Activated B cell treated with CpG ODN at 0.5 μM for 24 hours (primary cell): ENCODE measurements at regions not wholly inside any gene's neighbourhood (a gene's known extent, or its start where the extent isn't known, plus 50 kb on each side); places are given as distances from the start of the nearest gene placed in this dataset.
"Not testable (repeated sequence)": the region's sequence is repeated elsewhere in the genome, so short reads cannot be mapped to it uniquely, and the experiment has no call there.

Experiments
- ATAC-seq: fragments of 200-7000 bp; cut with Tn5 transposase; one replicate; pipeline ENCODE4 v1.10.0; 2021; ENCODE audit warnings: low read depth, mild to moderate bottlenecking, moderate library complexity
- CTCF ChIA-PET: fragments of 350-600 bp; sonication (Branson Sonifier 250); formaldehyde crosslinking; loops from one replicate; lab custom pipeline; 2021; ENCODE audit warnings: antibody characterized with exemption; lab: Charles Lee
- POLR2A ChIA-PET: fragments of 350-600 bp; sonication (Branson Sonifier 250); formaldehyde crosslinking; loops from one replicate; lab custom pipeline; 2021; ENCODE audit warnings: antibody characterized with exemption; lab: Charles Lee
- DNase-seq: peaks from one replicate; pipeline ENCODE4 v3.0.0; 2022
- H3K27ac Mint-ChIP-seq: one replicate; pipeline ENCODE4 v1.8.0; 2020; ENCODE audit warnings: mixed read lengths
- H3K27me3 Mint-ChIP-seq: one replicate; pipeline ENCODE4 v1.8.0; 2021; ENCODE audit warnings: mixed read lengths
- H3K36me3 Mint-ChIP-seq: one replicate; pipeline ENCODE4 v1.8.0; 2021; ENCODE audit warnings: low read depth, mixed read lengths
- H3K4me1 Mint-ChIP-seq: one replicate; pipeline ENCODE4 v1.8.0; 2021; ENCODE audit warnings: mixed read lengths
- H3K4me3 Mint-ChIP-seq: one replicate; pipeline ENCODE4 v1.8.0; 2020; ENCODE audit warnings: mild to moderate bottlenecking, mixed read lengths
- H3K9me3 Mint-ChIP-seq: one replicate; pipeline ENCODE4 v1.8.0; 2020; ENCODE audit warnings: mixed read lengths
- CTCF ChIP-seq: fragments of 200-600 bp; IDR thresholded peaks from one replicate; pipeline ENCODE4 v1.8.0; 2022; ENCODE audit warnings: antibody characterized with exemption, mild to moderate bottlenecking
- intact Hi-C: fragments of 100-400 bp; cut with micrococcal nuclease; formaldehyde crosslinking; loops from one replicate; pipeline ENCODE4 v1.15.1; 2024

GRCh38 chr1:204775546-204775945, 90.0 kb upstream of the LRRN2 start:
- peaks cover 10% of the 10 kb centered on the region for H3K27me3 Mint-ChIP-seq
- DNase-seq (no peak), ATAC-seq (no peak)
- ChIA-PET CTCF (interaction anchor here (1.6 kb wide), 1 partner anchor 16 kb away, joined by 5 read pairs; no protein-coding TSS in a partner anchor), POLR2A (no interaction called here)
- no peaks in the 10 kb centered on the region for H3K36me3 Mint-ChIP-seq
- no peak overlapping the region for H3K4me3 Mint-ChIP-seq
- no peaks in the 10 kb centered on the region for H3K9me3 Mint-ChIP-seq
- intact Hi-C loops = no loop called here
- no peak for TF ChIP-seq CTCF
- no peak overlapping the region for H3K27ac Mint-ChIP-seq
- H3K4me1 Mint-ChIP-seq = no peaks in the 10 kb centered on the region

DNA sequence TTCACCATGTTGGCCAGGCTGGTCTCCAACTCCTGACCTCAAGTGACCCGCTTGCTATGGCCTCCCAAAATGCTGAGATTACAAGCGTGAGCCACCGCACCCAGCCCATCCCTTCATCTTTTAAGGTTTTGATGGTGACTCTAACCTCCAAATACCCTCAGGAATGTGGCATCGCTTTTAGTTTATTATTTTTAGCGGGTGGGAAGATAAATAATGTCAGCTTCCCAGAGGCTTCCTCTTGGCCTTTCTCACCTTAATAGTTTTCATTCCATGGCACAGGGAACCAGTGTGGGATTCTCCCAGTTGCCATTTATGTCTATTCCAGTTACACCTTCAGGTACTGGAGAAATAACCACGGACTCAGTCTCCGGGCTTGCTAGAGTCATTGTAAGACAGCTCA, 92.1 kb upstream of the LRRN2 start:
- CTCF ChIA-PET = no interaction called here
- ATAC-seq = no peak
- H3K27ac Mint-ChIP-seq = no peak overlapping the region
- H3K4me3 Mint-ChIP-seq = no peak overlapping the region
- no peaks in the 10 kb centered on the region for H3K36me3 Mint-ChIP-seq
- DNase-seq = no peak
- H3K9me3 Mint-ChIP-seq = no peaks in the 10 kb centered on the region
- peaks cover 14% of the 10 kb centered on the region for H3K27me3 Mint-ChIP-seq
- no peak for TF ChIP-seq CTCF
- no peaks in the 10 kb centered on the region for H3K4me1 Mint-ChIP-seq
- POLR2A ChIA-PET = no interaction called here
- intact Hi-C loops = no loop called here

- no peak for TF ChIP-seq CTCF
- H3K27ac Mint-ChIP-seq = no peak overlapping the region
- H3K4me1 Mint-ChIP-seq = no peaks in the 10 kb centered on the region
- no peaks in the 10 kb centered on the region for H3K36me3 Mint-ChIP-seq
- ChIA-PET CTCF (interaction anchor here (1.5 kb wide), 1 partner anchor 11 kb away, joined by 4 read pairs; no protein-coding TSS in a partner anchor), POLR2A (no interaction called here)
- no peak overlapping the region for H3K4me3 Mint-ChIP-seq
- intact Hi-C loops = no loop called here
- DNase-seq (no peak), ATAC-seq (no peak)
- H3K9me3 Mint-ChIP-seq = no peaks in the 10 kb centered on the region
- H3K27me3 Mint-ChIP-seq = peaks cover 17% of the 10 kb centered on the region
Observed at GRCh38 chr1:204780630-204781029, 90.0 kb upstream of the NFASC start.

DNA sequence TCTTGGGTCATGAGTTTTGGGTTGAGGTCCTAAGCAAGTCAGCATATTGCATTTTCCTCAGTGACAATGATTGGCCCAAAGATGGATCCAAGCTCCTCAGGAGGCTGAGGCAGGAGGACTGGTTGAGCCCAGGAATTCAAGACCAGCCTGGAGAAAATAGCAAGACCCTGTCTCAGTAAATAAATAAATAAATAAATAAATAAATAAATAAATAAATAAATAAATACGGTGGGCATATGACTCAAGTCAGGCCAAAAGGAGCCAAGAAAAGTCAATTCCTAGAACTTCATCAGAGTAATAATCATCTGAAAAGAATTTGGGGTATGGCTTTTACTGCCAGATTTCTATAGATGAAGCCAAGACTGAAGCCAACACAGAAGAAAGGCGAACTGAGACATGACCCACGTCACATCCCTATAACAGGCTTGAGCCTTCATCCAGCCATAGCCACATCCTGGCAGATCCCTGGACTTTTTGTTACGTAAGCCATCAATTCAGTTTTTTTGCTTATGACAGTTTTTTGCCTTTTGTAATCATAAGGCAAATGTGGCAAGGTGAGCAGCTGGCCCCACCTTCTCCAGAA, 88.5 kb upstream of the NFASC start:
- no peak for ATAC-seq
- Mint-ChIP-seq H3K4me1 (no peaks in the 10 kb centered on the region), H3K36me3 (no peaks in the 10 kb centered on the region), H3K27ac (no peak overlapping the region), H3K9me3 (peaks cover 3% of the 10 kb centered on the region), H3K27me3 (peaks cover 22% of the 10 kb centered on the region), H3K4me3 (no peak overlapping the region)
- no peak for DNase-seq
- ChIA-PET POLR2A (no interaction called here), CTCF (interaction anchor here (0.7 kb wide), 1 partner anchor 7 kb away, joined by 3 read pairs; no protein-coding TSS in a partner anchor)
- no peak for TF ChIP-seq CTCF
- intact Hi-C loops = no loop called here

DNA sequence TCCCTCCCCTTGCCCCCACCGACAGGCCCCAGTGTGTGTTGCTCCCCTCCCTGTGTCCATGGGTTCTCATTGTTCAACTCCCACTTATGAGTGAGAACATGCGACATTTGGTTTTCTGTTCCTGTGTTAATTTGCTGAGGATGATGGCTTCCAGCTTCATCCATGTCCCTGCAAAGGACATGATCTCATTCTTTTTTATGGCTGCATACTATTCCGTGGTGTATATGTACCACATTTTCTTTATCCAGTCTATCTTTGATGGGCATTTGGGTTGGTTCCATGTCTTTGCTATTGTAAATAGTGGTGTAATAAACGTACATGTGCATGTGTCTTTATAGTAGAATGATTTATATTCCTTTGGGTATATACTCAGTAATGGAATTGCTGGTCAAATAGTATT, 85.6 kb upstream of the NFASC start:
- ATAC-seq, DNase-seq, intact Hi-C loops, H3K36me3 Mint-ChIP-seq, POLR2A ChIA-PET, H3K27ac Mint-ChIP-seq, H3K4me1 Mint-ChIP-seq, H3K9me3 Mint-ChIP-seq, H3K4me3 Mint-ChIP-seq: not testable (repeated sequence)
- peaks cover 31% of the 10 kb centered on the region for H3K27me3 Mint-ChIP-seq
- CTCF ChIA-PET = interaction anchor here (0.6 kb wide), 1 partner anchor 354 kb away, joined by 3 read pairs; no protein-coding TSS in a partner anchor
